ENCODE measurements at regions not wholly inside any gene's neighbourhood (a gene's known extent, or its start where the extent isn't known, plus 50 kb on each side); places are given as distances from the start of the nearest gene placed in this dataset.
"Not testable (repeated sequence)": the region's sequence is repeated elsewhere in the genome, so short reads cannot be mapped to it uniquely, and the experiment has no call there.

DNA sequence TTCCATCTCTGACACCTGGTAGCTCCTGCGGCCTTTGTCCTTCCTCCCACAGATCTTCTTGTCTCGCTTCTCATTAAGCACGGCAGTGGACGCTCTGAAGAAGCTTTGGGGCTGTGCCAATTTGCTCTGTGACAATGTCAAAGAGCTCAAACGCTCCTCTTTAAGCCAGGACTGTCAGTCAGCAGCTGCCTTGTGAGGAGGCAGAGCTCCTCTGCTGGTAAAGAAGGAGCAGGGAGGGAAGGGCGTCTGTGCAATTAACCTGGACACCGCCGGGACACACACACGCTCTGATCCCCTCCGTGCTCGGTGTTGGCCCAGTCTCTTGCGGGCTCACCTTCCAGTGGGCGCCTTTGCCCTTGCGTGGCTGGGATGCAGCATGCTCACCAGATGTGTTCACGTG, 373.9 kb downstream of the BRD1 start:
- no peak for DNase-seq (ENCODE audit: low spot score)

DNA sequence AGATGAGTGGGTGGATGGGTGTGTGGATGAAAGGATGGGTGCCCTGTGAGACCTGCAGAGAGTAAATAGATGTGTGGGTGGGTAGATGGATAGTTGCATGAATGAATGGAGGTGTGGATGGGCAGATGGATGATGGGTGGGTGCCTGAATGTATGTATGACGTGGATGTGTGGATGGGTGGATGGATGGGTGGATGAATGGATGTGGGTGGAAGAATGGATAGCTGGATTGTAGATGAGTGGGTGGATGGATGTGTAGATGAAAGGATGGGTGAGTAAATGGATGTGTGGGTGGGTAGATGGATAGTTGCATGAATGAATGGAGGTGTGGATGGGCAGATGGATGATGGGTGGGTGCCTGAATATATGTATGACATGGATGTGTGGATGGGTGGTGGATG, 374.7 kb downstream of the BRD1 start:
- not testable (repeated sequence) for DNase-seq (ENCODE audit: low spot score)

More for the DNA sequence above, 373.9 kb downstream of the BRD1 start:
- TF ChIP-seq, protein P1, sequence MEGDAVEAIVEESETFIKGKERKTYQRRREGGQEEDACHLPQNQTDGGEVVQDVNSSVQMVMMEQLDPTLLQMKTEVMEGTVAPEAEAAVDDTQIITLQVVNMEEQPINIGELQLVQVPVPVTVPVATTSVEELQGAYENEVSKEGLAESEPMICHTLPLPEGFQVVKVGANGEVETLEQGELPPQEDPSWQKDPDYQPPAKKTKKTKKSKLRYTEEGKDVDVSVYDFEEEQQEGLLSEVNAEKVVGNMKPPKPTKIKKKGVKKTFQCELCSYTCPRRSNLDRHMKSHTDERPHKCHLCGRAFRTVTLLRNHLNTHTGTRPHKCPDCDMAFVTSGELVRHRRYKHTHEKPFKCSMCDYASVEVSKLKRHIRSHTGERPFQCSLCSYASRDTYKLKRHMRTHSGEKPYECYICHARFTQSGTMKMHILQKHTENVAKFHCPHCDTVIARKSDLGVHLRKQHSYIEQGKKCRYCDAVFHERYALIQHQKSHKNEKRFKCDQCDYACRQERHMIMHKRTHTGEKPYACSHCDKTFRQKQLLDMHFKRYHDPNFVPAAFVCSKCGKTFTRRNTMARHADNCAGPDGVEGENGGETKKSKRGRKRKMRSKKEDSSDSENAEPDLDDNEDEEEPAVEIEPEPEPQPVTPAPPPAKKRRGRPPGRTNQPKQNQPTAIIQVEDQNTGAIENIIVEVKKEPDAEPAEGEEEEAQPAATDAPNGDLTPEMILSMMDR (IDR thresholded peaks at IDR 0.05; ENCODE audit: extremely low read depth, missing control alignments), result no peak

DNA sequence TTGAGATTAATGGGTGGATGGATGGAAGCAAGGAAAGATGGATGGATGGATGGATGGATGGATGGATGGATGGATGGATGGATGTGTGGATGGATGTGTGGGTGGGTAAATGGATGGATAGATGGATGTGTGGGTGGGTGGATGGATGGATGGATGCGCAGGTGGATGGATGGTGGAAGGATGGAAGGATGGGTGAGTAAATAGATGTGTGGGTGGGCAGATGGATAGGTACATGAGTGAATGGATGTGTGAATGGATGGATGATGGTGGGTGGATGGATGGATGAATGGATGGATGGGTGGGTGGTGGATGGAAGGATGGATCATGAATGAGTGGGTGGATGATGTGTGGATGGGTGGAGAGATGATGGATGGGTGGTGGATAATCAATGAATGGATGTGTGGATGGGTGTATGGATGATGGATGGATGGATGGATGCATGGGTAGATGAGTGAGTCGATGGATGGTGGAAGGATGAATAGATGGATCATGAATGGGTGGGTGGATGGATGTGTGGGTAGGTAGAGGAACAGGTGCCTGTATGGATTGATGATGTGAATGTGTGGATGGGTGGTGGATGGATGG, 375.2 kb downstream of the BRD1 start:
- TF ChIP-seq, protein P1 (IDR thresholded peaks at IDR 0.05; ENCODE audit: extremely low read depth, missing control alignments), result no peak
- no peak for DNase-seq (ENCODE audit: low spot score)

DNA sequence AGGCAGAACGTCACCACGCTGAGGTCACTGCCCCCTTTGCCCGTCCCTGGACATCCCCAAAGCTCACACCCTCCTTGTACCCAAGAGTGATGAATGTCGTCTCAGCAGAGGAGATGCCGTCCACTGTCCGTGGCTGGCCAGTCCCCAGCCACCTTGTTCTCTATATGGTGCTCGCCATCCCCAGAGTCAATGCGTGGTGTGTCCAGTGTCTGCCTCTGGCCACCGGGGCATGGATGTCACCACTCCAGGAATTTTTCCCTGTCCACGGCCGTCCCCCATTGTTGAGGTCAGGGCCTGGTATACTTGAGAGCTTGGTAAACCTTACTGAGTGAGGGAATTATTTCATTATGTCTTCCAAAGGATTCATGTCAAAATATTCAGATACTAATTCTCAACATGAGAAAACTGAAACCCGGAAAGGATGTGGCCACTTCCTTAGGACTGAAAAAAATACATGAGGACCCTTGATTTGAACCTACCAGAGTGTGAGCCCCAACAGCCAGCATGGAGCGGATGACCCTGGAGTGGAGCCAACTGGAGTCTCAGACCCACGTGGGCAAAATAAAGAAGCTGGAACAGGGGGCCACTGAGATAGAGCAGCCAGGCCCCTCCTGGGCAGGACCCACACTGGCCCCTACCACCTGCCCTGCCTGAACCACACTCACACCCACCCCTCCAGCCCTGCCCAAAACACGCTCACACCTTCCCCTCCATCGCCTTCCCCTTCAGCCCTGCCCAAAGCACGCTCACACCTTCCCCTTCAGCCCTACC, 376.4 kb downstream of the BRD1 start:
- DNase-seq (ENCODE audit: low spot score), result no peak
- TF ChIP-seq, protein P1 (IDR thresholded peaks at IDR 0.05; ENCODE audit: extremely low read depth, missing control alignments), result no peak

DNA sequence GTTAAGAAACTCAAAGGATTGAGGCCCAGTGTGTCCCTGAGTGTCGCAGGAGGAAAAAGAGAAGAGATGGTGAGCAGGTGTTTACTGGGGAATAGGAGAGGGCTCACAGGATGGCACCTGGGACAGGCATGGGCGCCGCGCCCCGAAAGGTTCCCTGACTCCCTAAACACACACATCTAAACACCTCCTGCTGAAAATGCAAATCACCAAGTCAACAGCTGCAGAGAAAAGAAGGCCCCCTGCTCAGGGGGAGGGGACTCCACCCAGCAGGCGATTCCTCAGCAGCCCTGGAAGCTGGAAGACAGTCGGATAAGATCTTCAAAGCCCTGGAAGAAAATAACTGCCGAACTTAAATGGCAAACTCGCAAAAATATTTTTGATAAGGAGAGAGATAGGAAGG, 377.2 kb downstream of the BRD1 start:
- DNase-seq (ENCODE audit: low spot score), result no peak
- TF ChIP-seq, protein P1 (IDR thresholded peaks at IDR 0.05; ENCODE audit: extremely low read depth, missing control alignments), result no peak

DNA sequence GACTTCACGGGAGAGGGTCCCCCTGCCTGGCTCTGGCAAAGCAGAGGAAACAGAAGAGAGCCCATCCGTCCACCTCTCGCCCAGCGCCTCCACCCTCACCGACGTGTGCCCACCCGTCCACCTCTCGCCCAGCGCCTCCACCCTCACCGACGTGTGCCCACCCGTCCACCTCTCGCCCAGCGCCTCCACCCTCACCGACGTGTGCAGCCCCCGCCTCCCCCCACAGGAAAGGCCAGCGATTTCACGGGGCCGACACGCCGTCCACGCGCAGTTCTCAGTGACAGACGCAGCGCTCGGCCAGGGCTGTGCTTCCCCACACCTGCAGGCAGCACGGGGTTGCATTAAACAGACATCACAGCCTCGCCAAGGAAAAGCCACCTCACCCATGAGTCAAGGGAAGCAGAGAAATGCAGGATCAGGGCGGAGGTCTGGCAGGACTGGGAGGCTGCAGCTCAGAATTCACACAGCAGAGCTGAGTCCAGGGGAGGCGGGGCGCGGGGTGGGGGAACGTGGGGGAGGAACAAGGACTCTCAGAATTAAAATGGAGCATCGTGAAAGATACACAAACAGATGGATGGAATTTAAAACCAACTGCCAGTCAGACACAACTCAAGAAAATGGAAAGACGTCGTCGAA, 377.7 kb downstream of the BRD1 start:
- DNase-seq (ENCODE audit: low spot score), result no peak

DNA sequence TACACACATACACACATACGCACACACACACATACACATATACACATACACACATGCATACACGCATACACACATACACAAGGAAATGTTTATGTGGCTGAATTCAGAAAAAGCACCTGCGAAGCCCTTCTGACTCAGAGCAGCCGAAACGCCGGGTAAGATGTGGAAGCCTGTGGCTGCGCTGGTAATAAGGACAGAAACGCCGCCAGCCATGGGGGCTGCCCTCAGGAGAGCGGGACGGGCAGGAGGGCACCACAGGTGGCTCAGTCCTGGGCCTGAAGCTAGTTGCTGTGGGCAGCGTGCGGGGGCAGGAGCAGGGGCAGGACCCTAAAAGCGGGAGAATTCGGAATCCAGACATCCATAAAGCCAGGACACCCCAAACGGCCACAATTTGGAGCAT, 378.3 kb downstream of the BRD1 start:
- TF ChIP-seq, protein P1 (IDR thresholded peaks at IDR 0.05; ENCODE audit: extremely low read depth, missing control alignments), result no peak
- no peak for DNase-seq (ENCODE audit: low spot score)

More for the DNA sequence above, 377.7 kb downstream of the BRD1 start:
- TF ChIP-seq, protein P1 (IDR thresholded peaks at IDR 0.05; ENCODE audit: extremely low read depth, missing control alignments), result no peak

Measured in GM20000 (cell line).